Breast epithelium (tissue), 4 donors: ENCODE measurements at regions not wholly inside any gene's neighbourhood (a gene's known extent, or its start where the extent isn't known, plus 50 kb on each side); places are given as distances from the start of the nearest gene placed in this dataset.

Experiments
- DNase-seq, 2 donors: peaks; one replicate each; pipeline ENCODE4 v3.0.0-alpha.2; 2019; ENCODE audit warnings: low spot score in 2 of 2
- H3K27ac ChIP-seq, 2 donors: fragments of 200-600 bp; sonication (generic) in 1 of 2; one replicate each; pipeline ENCODE4 v1.5.1; 2016 to 2019; ENCODE audit warnings: mild to moderate bottlenecking in 1 of 2
- H3K27me3 ChIP-seq, 2 donors: fragments of 200-600 bp; sonication (generic) in 1 of 2; one replicate each; pipeline versions ENCODE4 v1.5.1 to v1.6.0; 2017 to 2019; ENCODE audit warnings: control low read depth in 1 of 2, mild to moderate bottlenecking in 1 of 2
- H3K36me3 ChIP-seq: fragments of 200-600 bp; one replicate; pipeline ENCODE4 v1.5.1; 2019
- H3K4me1 ChIP-seq, 2 donors: fragments of 200-600 bp; sonication (generic); one replicate each; pipeline ENCODE4 v1.5.1; 2016 to 2019; ENCODE audit warnings: control low read depth in 1 of 2
- H3K4me3 ChIP-seq, 3 donors: fragments of 200-600 bp; sonication (generic); 1 replicate in 2 of 3; 2 replicates in 1 of 3; pipeline ENCODE4 v1.5.1; 2016 to 2019; ENCODE audit warnings: mild to moderate bottlenecking in 3 of 3, moderate library complexity in 2 of 3
- H3K9me3 ChIP-seq, 2 donors: fragments of 200-600 bp; sonication (generic) in 1 of 2; one replicate each; pipeline ENCODE4 v1.5.1; 2016 to 2019; ENCODE audit warnings: control low read depth in 1 of 2
- POLR2A ChIP-seq: fragments of 450-650 bp; IDR thresholded peaks from one replicate; pipeline ENCODE4 v1.6.1; 2016; ENCODE audit warnings: antibody characterized with exemption, mild to moderate bottlenecking, moderate library complexity
- POLR2AphosphoS5 ChIP-seq, 3 donors: sonication (generic); formaldehyde crosslinking; IDR thresholded peaks; one replicate each; pipeline ENCODE4 v1.6.1; 2017; ENCODE audit warnings: antibody characterized with exemption in 3 of 3
- intact Hi-C: fragments of 100-400 bp; cut with DNase I; formaldehyde crosslinking; loops from one replicate; pipeline ENCODE4 v1.15.1; 2023; ENCODE audit warnings: low total_unique reads
- TF ChIP-seq, protein P1 (sequence below), 3 donors: fragments of 450-650 bp; IDR thresholded peaks; one replicate each; pipeline ENCODE4 v1.5.1; 2016 to 2017; ENCODE audit warnings: antibody characterized with exemption in 3 of 3, mild to moderate bottlenecking in 3 of 3, moderate library complexity in 3 of 3

- no peak overlapping the region for H3K27ac ChIP-seq
- TF ChIP-seq, protein P1, sequence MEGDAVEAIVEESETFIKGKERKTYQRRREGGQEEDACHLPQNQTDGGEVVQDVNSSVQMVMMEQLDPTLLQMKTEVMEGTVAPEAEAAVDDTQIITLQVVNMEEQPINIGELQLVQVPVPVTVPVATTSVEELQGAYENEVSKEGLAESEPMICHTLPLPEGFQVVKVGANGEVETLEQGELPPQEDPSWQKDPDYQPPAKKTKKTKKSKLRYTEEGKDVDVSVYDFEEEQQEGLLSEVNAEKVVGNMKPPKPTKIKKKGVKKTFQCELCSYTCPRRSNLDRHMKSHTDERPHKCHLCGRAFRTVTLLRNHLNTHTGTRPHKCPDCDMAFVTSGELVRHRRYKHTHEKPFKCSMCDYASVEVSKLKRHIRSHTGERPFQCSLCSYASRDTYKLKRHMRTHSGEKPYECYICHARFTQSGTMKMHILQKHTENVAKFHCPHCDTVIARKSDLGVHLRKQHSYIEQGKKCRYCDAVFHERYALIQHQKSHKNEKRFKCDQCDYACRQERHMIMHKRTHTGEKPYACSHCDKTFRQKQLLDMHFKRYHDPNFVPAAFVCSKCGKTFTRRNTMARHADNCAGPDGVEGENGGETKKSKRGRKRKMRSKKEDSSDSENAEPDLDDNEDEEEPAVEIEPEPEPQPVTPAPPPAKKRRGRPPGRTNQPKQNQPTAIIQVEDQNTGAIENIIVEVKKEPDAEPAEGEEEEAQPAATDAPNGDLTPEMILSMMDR (IDR thresholded peaks at IDR 0.05), result no peak
- no peak for TF ChIP-seq POLR2A
- no peak overlapping the region for H3K4me3 ChIP-seq
- DNase-seq, result no peak
- H3K36me3 ChIP-seq, result no peaks in the 10 kb centered on the region
- no peaks in the 10 kb centered on the region for H3K4me1 ChIP-seq
- intact Hi-C loops, result no loop called here
- no peaks in the 10 kb centered on the region for H3K9me3 ChIP-seq
- H3K27me3 ChIP-seq, result no peaks in the 10 kb centered on the region
Measured at GRCh38 chr3:118472586-118472985, 562.1 kb downstream of the IGSF11 start.

DNA sequence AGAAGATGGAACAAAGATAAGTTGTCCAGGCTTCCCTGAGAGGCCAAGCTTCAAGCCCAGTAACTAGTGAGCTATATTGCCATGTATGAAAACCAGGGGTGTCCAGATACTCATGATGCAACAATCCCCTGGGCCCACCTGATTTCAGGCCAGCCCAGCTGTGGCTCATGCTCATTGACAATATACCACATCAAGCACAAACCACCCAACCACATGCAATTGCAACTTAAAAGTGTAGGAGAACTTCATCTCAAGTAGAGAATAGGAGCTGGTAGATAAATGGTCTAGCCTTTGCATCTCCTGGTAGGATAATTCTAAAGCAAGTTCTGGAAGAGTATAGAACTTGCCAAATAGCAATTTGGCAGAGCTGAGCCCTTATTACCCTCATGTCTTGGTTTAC is 561.3 kb downstream of the IGSF11 start:
- Histone ChIP-seq H3K4me1 (no peaks in the 10 kb centered on the region), H3K27me3 (no peaks in the 10 kb centered on the region), H3K9me3 (no peaks in the 10 kb centered on the region), H3K27ac (no peak overlapping the region), H3K36me3 (no peaks in the 10 kb centered on the region), H3K4me3 (no peak overlapping the region)
- intact Hi-C loops, result no loop called here
- TF ChIP-seq, protein P1 (IDR thresholded peaks at IDR 0.05), result no peak
- TF ChIP-seq POLR2A (no peak), POLR2AphosphoS5 (IDR thresholded peaks at IDR 0.05) (no peak)
- DNase-seq, result no peak

DNA sequence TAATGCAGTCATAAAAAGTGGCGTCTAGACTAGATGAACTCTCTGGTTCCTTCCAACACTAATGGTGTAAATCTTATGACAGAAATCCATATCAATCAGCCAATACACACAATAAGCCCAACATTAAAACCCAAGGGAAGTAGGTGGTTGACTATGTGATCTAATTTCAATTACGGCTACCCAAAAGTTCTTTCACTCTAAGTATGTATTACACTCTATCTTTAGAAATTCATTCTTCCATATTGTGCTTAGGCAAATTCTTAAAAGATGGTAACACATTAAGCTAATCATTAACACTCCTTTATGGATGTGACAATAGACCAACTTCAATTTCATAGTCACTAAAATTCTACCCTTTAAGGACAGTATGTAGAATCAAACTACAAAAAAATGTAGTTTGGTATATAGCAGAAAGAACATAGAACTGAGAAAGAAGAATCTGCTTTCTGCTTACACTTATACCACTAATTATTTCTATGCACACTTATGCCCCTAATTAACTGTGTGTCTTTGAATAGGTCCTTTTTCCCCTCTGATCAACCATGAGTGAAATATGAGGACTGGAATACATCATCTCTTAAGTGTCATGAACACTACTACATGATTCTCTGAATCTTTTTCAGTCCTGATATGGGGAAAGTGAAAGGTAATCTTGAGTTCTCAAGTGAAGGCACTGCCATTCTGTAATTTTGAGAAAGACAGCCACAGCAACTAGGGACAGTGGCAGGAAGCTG is 557.6 kb downstream of the IGSF11 start:
- no peaks in the 10 kb centered on the region for H3K36me3 ChIP-seq
- H3K27me3 ChIP-seq, result no peaks in the 10 kb centered on the region
- H3K27ac ChIP-seq, result no peak overlapping the region
- TF ChIP-seq POLR2A, result no peak
- TF ChIP-seq, protein P1 (IDR thresholded peaks at IDR 0.05), result no peak
- no peak for TF ChIP-seq POLR2AphosphoS5 (IDR thresholded peaks at IDR 0.05)
- intact Hi-C loops, result no loop called here
- DNase-seq, result no peak
- H3K4me1 ChIP-seq, result no peaks in the 10 kb centered on the region
- no peak overlapping the region for H3K4me3 ChIP-seq
- H3K9me3 ChIP-seq, result no peaks in the 10 kb centered on the region

- TF ChIP-seq, protein P1 (IDR thresholded peaks at IDR 0.05), result no peak
- no peak for TF ChIP-seq POLR2AphosphoS5 (IDR thresholded peaks at IDR 0.05)
- no peak for TF ChIP-seq POLR2A
- H3K27ac ChIP-seq, result no peak overlapping the region
- no peaks in the 10 kb centered on the region for H3K36me3 ChIP-seq
- no peak overlapping the region for H3K4me3 ChIP-seq
- no peaks in the 10 kb centered on the region for H3K4me1 ChIP-seq
- DNase-seq, result no peak
- H3K9me3 ChIP-seq, result no peaks in the 10 kb centered on the region
- intact Hi-C loops, result no loop called here
- H3K27me3 ChIP-seq, result no peaks in the 10 kb centered on the region
Measured at GRCh38 chr3:118477768-118478167, 556.9 kb downstream of the IGSF11 start.

DNA sequence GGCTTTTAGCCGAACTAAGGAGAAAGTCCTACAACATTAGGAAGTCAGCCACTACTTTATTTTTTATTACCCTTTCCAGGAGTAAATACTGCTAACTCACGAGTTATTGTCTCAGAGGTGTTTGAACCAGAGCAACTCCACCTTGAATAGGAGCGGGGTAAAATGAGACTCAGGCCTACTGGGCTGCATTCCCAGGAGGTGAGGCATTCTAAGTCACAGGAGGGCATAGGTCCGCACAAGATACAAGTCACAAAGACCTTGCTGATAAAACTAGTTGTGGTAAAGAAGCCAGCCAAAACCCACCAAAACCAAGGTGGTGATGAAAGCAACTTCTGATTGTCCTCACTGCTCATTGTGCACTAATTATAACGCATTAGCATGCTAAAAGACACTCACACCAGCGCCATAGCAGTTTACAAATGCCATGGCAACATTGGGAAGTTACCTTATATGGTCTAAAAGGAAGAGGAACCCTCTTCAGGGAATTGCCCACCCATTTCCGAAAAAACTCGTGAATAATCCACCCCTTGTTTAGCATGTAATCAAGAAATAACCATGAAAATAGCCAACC is 555.9 kb downstream of the IGSF11 start:
- intact Hi-C loops, result no loop called here
- H3K9me3 ChIP-seq, result no peaks in the 10 kb centered on the region
- no peak for DNase-seq
- no peak for TF ChIP-seq POLR2A
- TF ChIP-seq, protein P1 (IDR thresholded peaks at IDR 0.05), result no peak
- TF ChIP-seq POLR2AphosphoS5 (IDR thresholded peaks at IDR 0.05), result no peak
- H3K4me3 ChIP-seq, result no peak overlapping the region
- H3K36me3 ChIP-seq, result no peaks in the 10 kb centered on the region
- H3K27ac ChIP-seq, result no peak overlapping the region
- no peaks in the 10 kb centered on the region for H3K27me3 ChIP-seq
- H3K4me1 ChIP-seq, result no peaks in the 10 kb centered on the region
